ENCODE measurements at regions not wholly inside any gene's neighbourhood (a gene's known extent, or its start where the extent isn't known, plus 50 kb on each side); places are given as distances from the start of the nearest gene placed in this dataset.
"Not testable (repeated sequence)": the region's sequence is repeated elsewhere in the genome, so short reads cannot be mapped to it uniquely, and the experiment has no call there.

DNA sequence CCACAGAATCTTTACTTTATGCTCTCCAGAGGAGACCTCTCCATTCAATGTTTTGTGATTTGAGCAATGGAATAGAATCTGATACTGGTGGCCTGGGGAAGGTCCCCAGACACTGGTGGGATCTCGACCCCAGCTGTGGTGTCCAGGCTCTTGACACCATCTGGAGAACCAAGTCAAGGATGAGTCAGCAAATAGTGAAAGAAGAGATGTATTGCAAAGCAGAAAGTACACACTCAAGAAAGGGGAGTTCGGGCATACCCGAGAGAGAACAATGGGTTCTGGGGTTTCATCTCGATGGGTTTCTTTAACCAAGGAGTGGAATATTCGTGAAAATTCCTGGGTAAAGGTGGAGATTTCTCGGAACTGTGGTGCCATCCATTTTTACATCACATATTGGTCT lies 146.3 kb upstream of the NOTCH2NLA start:
- TF ChIP-seq, protein P1, sequence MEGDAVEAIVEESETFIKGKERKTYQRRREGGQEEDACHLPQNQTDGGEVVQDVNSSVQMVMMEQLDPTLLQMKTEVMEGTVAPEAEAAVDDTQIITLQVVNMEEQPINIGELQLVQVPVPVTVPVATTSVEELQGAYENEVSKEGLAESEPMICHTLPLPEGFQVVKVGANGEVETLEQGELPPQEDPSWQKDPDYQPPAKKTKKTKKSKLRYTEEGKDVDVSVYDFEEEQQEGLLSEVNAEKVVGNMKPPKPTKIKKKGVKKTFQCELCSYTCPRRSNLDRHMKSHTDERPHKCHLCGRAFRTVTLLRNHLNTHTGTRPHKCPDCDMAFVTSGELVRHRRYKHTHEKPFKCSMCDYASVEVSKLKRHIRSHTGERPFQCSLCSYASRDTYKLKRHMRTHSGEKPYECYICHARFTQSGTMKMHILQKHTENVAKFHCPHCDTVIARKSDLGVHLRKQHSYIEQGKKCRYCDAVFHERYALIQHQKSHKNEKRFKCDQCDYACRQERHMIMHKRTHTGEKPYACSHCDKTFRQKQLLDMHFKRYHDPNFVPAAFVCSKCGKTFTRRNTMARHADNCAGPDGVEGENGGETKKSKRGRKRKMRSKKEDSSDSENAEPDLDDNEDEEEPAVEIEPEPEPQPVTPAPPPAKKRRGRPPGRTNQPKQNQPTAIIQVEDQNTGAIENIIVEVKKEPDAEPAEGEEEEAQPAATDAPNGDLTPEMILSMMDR (IDR thresholded peaks at IDR 0.05): not testable (repeated sequence)
- TF ChIP-seq POLR2A (IDR thresholded peaks at IDR 0.05): not testable (repeated sequence)
